ENCODE measurements at regions not wholly inside any gene's neighbourhood (a gene's known extent, or its start where the extent isn't known, plus 50 kb on each side); places are given as distances from the start of the nearest gene placed in this dataset.
A peak's percentile ranks its signal among the peaks of the same experiment; 100 is the strongest.
"Not testable (repeated sequence)": the region's sequence is repeated elsewhere in the genome, so short reads cannot be mapped to it uniquely, and the experiment has no call there.

DNA sequence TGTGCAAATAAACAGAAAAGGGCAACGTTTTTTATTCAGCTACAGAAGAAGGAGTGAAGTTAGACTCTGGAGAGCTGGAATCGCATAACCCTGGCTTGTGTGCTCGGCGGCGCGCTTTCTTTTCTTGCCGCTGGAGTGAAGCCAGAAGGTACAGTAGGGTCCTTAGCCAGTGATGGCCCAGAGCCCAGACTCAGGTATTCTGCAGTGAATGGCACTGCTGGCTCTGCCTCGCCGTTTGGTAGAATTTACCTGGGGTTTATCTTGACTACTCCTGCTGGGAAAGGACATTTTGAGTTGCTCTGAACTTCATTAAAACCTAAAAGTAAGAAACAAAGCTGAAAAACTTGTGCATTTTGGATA is 56.9 kb upstream of the TIAM2 start:
- Histone ChIP-seq H3K4me1 (no peaks in the 10 kb centered on the region), H3K36me3 (no peaks in the 10 kb centered on the region), H3K27me3 (no peaks in the 10 kb centered on the region), H3K4me3 (no peak overlapping the region), H3K9me3 (no peaks in the 10 kb centered on the region), H3K27ac (no peak overlapping the region)
- TF ChIP-seq, protein P1, sequence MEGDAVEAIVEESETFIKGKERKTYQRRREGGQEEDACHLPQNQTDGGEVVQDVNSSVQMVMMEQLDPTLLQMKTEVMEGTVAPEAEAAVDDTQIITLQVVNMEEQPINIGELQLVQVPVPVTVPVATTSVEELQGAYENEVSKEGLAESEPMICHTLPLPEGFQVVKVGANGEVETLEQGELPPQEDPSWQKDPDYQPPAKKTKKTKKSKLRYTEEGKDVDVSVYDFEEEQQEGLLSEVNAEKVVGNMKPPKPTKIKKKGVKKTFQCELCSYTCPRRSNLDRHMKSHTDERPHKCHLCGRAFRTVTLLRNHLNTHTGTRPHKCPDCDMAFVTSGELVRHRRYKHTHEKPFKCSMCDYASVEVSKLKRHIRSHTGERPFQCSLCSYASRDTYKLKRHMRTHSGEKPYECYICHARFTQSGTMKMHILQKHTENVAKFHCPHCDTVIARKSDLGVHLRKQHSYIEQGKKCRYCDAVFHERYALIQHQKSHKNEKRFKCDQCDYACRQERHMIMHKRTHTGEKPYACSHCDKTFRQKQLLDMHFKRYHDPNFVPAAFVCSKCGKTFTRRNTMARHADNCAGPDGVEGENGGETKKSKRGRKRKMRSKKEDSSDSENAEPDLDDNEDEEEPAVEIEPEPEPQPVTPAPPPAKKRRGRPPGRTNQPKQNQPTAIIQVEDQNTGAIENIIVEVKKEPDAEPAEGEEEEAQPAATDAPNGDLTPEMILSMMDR (IDR thresholded peaks at IDR 0.05), result no peak
- peak; percentile 84 for ATAC-seq
- intact Hi-C loops (cut with DNase I), result loop anchor here (10.0 kb wide), 1 partner anchor 237 kb away; no protein-coding TSS in a partner anchor
- peak; percentile 68 for DNase-seq

DNA sequence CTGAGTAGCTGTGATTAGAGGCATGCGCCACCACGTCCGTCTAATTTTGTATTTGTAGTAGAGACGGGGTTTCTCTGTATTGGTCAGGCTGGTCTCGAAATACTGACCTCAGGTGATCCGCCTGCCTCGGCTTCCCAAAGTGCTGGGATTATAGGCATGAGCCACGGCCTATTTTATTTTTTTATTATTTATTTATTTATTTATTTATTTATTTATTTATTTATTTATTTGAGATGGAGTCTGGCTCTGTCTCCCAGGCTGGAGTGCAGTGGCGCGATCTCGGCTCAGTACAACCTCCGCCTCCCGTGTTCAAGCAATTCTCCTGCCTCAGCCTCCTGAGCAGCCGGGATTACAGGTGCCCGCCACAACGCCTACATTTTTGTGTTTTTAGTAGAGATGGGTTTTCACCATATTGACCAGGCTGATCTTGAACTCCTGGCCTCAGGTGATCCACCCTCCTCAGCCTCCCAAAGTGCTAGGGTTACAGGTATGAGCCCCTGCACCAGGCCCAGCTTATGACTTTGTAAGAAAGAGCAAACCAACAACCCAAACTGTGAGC is 56.3 kb upstream of the TIAM2 start:
- not testable (repeated sequence) for H3K4me3 ChIP-seq, H3K27ac ChIP-seq, ATAC-seq, H3K27me3 ChIP-seq, DNase-seq, H3K36me3 ChIP-seq, H3K4me1 ChIP-seq, H3K9me3 ChIP-seq
- intact Hi-C loops (cut with DNase I), result loop anchor here (10.0 kb wide), 1 partner anchor 236 kb away; no protein-coding TSS in a partner anchor

DNA sequence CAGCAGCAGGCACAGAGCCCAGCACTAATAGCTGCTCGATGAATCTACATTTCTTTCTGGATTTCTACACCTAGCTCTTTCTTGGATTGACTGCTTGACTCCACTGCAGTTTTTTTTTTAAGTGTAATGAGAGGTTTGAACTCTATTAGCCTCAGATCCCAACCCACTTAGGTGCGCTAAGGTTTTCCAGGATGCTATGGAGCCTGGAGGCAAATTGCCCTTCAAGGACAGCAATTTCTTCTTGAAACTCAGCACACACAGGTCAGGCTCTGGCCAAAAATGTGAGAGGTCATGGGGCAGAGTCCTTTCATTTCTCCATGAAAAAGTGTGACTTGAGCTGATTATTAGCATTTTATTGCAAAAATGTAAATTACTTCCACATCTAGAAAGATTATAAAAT is 52.3 kb upstream of the TIAM2 start:
- TF ChIP-seq, protein P1 (IDR thresholded peaks at IDR 0.05), result no peak
- H3K9me3 ChIP-seq, result no peaks in the 10 kb centered on the region
- H3K4me1 ChIP-seq, result no peaks in the 10 kb centered on the region
- H3K27ac ChIP-seq, result no peak overlapping the region
- DNase-seq, result no peak
- no peaks in the 10 kb centered on the region for H3K27me3 ChIP-seq
- no peak overlapping the region for H3K4me3 ChIP-seq
- ATAC-seq, result no peak
- intact Hi-C loops (cut with DNase I), result no loop called here
- peaks cover 12% of the 10 kb centered on the region for H3K36me3 ChIP-seq

DNA sequence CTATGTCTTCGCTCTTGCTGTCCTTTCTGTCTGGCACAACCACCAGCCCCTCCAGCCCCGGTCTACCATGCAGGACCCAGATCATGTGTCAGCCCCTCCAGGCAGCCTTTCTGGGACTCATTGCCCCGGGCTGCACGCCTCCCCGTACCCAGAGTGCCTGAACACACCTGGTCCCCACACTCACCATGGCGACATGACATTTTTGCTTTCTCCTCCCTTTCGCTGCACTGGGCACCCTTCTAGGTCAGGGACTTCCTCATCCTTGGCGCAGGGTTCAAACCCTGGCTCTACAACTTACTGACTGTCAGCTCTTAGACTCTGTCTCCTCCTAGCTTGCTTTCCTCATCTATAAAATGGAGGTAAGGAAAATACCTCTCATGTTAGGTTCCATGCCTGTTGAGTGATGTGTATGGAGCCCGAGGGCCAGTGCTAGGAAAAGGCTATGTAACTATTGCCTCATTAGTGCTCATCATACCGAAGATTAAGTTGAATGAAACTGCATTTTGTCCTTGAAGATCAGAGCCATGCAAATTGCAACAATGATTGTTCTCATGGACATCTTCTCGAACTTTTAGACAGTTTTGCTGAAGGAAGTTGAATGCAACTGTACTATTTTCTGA is 49.7 kb upstream of the TIAM2 start:
- DNase-seq, result no peak
- H3K36me3 ChIP-seq, result peaks cover 12% of the 10 kb centered on the region
- H3K9me3 ChIP-seq, result no peaks in the 10 kb centered on the region
- TF ChIP-seq, protein P1 (IDR thresholded peaks at IDR 0.05), result no peak
- H3K4me1 ChIP-seq, result no peaks in the 10 kb centered on the region
- no peak overlapping the region for H3K27ac ChIP-seq
- H3K27me3 ChIP-seq, result no peaks in the 10 kb centered on the region
- intact Hi-C loops (cut with DNase I), result no loop called here
- ATAC-seq, result no peak
- no peak overlapping the region for H3K4me3 ChIP-seq
